ENCODE measurements at regions not wholly inside any gene's neighbourhood (a gene's known extent, or its start where the extent isn't known, plus 50 kb on each side); places are given as distances from the start of the nearest gene placed in this dataset.

DNA sequence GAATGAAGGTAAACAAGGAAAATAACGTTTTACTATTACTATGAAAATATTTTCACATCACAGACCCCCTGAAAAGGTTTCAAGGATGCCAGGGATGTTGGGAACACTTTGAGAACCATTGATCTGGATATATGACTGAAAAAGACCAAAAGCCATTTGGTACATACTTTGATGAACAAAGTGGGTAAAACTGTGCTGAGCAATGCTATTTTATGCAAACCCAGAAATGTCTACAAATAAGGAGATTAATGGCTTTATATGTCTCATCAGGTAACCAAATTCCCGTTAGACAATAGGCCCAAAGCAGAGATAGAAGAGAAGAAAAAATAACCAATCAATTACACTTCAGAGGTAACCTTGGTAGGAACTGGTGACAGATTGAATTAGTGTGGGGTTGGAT is 101.4 kb upstream of the CNKSR3 start:
- TF ChIP-seq CEBPB (IDR thresholded peaks at IDR 0.05; ENCODE audit: low read depth) (no peak), POLR2AphosphoS5 (IDR thresholded peaks at IDR 0.05; ENCODE audit: low read depth, low read length) (no peak)
- TF ChIP-seq, protein P1, sequence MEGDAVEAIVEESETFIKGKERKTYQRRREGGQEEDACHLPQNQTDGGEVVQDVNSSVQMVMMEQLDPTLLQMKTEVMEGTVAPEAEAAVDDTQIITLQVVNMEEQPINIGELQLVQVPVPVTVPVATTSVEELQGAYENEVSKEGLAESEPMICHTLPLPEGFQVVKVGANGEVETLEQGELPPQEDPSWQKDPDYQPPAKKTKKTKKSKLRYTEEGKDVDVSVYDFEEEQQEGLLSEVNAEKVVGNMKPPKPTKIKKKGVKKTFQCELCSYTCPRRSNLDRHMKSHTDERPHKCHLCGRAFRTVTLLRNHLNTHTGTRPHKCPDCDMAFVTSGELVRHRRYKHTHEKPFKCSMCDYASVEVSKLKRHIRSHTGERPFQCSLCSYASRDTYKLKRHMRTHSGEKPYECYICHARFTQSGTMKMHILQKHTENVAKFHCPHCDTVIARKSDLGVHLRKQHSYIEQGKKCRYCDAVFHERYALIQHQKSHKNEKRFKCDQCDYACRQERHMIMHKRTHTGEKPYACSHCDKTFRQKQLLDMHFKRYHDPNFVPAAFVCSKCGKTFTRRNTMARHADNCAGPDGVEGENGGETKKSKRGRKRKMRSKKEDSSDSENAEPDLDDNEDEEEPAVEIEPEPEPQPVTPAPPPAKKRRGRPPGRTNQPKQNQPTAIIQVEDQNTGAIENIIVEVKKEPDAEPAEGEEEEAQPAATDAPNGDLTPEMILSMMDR (IDR thresholded peaks at IDR 0.05 in 2 of 3, conservative IDR thresholded peaks at IDR 0.05 in 1 of 3; ENCODE audit: borderline replicate concordance in 1 of 3, insufficient read depth in 1 of 3, low read depth in 2 of 3, low read length in 2 of 3): no peak
